ENCODE measurements at regions not wholly inside any gene's neighbourhood (a gene's known extent, or its start where the extent isn't known, plus 50 kb on each side); places are given as distances from the start of the nearest gene placed in this dataset.

- no peak for TF ChIP-seq CTCF (conservative IDR thresholded peaks at IDR 0.05; ENCODE audit: low read length)
- TF ChIP-seq EZH2phosphoT487 (IDR thresholded peaks at IDR 0.05; ENCODE audit: borderline replicate concordance, low read depth, low read length): no peak
Observed at GRCh38 chr2:224162122-224162521, 123.0 kb upstream of the SERPINE2 start.

All from OCI-LY7 (cell line).